CD14-positive monocyte (primary cell): ENCODE measurements at regions not wholly inside any gene's neighbourhood (a gene's known extent, or its start where the extent isn't known, plus 50 kb on each side); places are given as distances from the start of the nearest gene placed in this dataset.

Experiments used
- DNase-seq, 3 donors: peaks; one replicate each; pipeline ENCODE4 v3.0.0-alpha.2; 2011 to 2022
- H2AFZ ChIP-seq: 2 replicates; pipeline ENCODE4 v1.6.0; 2012; ENCODE audit warnings: mild to moderate bottlenecking, low read depth, low read length, inconsistent platforms; ENCODE audit not compliant: insufficient read depth, poor library complexity, severe bottlenecking
- H3K27ac ChIP-seq, 2 donors: 1 replicate in 1 of 2; 2 replicates in 1 of 2; pipeline ENCODE4 v1.5.1; 2012 to 2013; ENCODE audit warnings: low read length in 2 of 2, control low read depth in 1 of 2, inconsistent platforms in 1 of 2, low read depth in 1 of 2, mild to moderate bottlenecking in 1 of 2
- H3K27me3 ChIP-seq, 2 donors: one replicate each; pipeline versions ENCODE4 v1.6.0 to v1.6.1; 2011 to 2013; ENCODE audit warnings: low read length in 2 of 2; ENCODE audit not compliant: control insufficient read depth in 2 of 2, insufficient read depth in 2 of 2
- H3K36me3 ChIP-seq, 2 donors: replicated peaks in 1 of 2; 1 replicate in 1 of 2; 2 replicates in 1 of 2; pipeline versions ENCODE4 v1.5.1 to v1.6.1; 2012 to 2013; ENCODE audit warnings: low read length in 2 of 2, control low read depth in 1 of 2, inconsistent platforms in 1 of 2, mild to moderate bottlenecking in 1 of 2; ENCODE audit not compliant: insufficient read depth in 2 of 2, control insufficient read depth in 1 of 2
- H3K4me1 ChIP-seq, 2 donors: 1 replicate in 1 of 2; 2 replicates in 1 of 2; pipeline versions ENCODE4 v1.5.1 to v1.6.1; 2012 to 2013; ENCODE audit warnings: low read length in 2 of 2, control low read depth in 1 of 2, inconsistent platforms in 1 of 2, mild to moderate bottlenecking in 1 of 2, moderate library complexity in 1 of 2; ENCODE audit not compliant: insufficient read depth in 2 of 2, control insufficient read depth in 1 of 2
- H3K4me2 ChIP-seq: replicated peaks from 2 replicates; pipeline ENCODE3; 2012; ENCODE audit warnings: low read length, moderate library complexity, mild to moderate bottlenecking; ENCODE audit not compliant: poor library complexity, severe bottlenecking; ENCODE audit errors: extremely low read depth
- H3K4me3 ChIP-seq, 3 experiments: fragments of 200-600 bp in 1 of 3; sonication (generic) in 1 of 3; replicated peaks in 1 of 3; 1 replicate in 2 of 3; 2 replicates in 1 of 3; pipeline ENCODE4 v1.5.1; 2011 to 2013; ENCODE audit warnings: low read length in 3 of 3, mild to moderate bottlenecking in 3 of 3, control low read depth in 2 of 3, low read depth in 2 of 3, inconsistent platforms in 1 of 3, moderate library complexity in 1 of 3
- H3K79me2 ChIP-seq: 2 replicates; pipeline ENCODE4 v1.6.0; 2012; ENCODE audit warnings: mild to moderate bottlenecking, control low read depth, inconsistent platforms, low read length, moderate library complexity; ENCODE audit not compliant: insufficient read depth
- H3K9ac ChIP-seq: 2 replicates; pipeline ENCODE4 v1.6.0; 2017; ENCODE audit warnings: low read length, mild to moderate bottlenecking; ENCODE audit not compliant: insufficient read depth, poor library complexity, severe bottlenecking
- H3K9me3 ChIP-seq, 2 donors: replicated peaks in 1 of 2; 1 replicate in 1 of 2; 2 replicates in 1 of 2; pipeline versions ENCODE4 v1.5.1 to v1.6.1; 2012 to 2013; ENCODE audit warnings: low read length in 2 of 2, control low read depth in 1 of 2; ENCODE audit not compliant: control insufficient read depth in 1 of 2, insufficient read depth in 1 of 2
- H4K20me1 ChIP-seq: 2 replicates; pipeline ENCODE4 v1.6.0; 2012; ENCODE audit warnings: mild to moderate bottlenecking, low read length, control low read depth, moderate library complexity; ENCODE audit not compliant: insufficient read depth
- H3K27ac Mint-ChIP-seq, 7 donors: one replicate each; pipeline ENCODE4 v1.8.0; 2020; ENCODE audit warnings: mild to moderate bottlenecking in 7 of 7, mixed read lengths in 7 of 7, moderate library complexity in 6 of 7, inconsistent platforms in 2 of 7
- H3K27me3 Mint-ChIP-seq, 3 donors: one replicate each; pipeline ENCODE4 v1.8.0; 2021 to 2022; ENCODE audit warnings: low read depth in 3 of 3, mild to moderate bottlenecking in 3 of 3, mixed read lengths in 3 of 3, moderate library complexity in 3 of 3, inconsistent platforms in 1 of 3
- H3K36me3 Mint-ChIP-seq, 2 donors: one replicate each; pipeline ENCODE4 v1.8.0; 2020; ENCODE audit warnings: mixed read lengths in 2 of 2, inconsistent platforms in 1 of 2, mild to moderate bottlenecking in 1 of 2
- H3K4me1 Mint-ChIP-seq: one replicate; pipeline ENCODE4 v1.8.0; 2020; ENCODE audit warnings: mild to moderate bottlenecking, mixed read lengths
- H3K4me3 Mint-ChIP-seq, 2 donors: one replicate each; pipeline ENCODE4 v1.8.0; 2020; ENCODE audit warnings: mild to moderate bottlenecking in 2 of 2, mixed read lengths in 2 of 2, moderate library complexity in 1 of 2
- H3K9me3 Mint-ChIP-seq, 7 donors: one replicate each; pipeline ENCODE4 v1.8.0; 2020 to 2022; ENCODE audit warnings: mixed read lengths in 7 of 7, mild to moderate bottlenecking in 6 of 7, moderate library complexity in 6 of 7, inconsistent platforms in 2 of 7
- WGBS: methylation state at CpG from one replicate; pipeline ENCODE4 v1.1.5; 2013; ENCODE audit warnings: missing lambda C conversion rate; ENCODE audit not compliant: insufficient coverage; 5-methylcytosine and 5-hydroxymethylcytosine counted together
- intact Hi-C, 2 donors: fragments of 100-400 bp; cut with micrococcal nuclease; formaldehyde crosslinking; loops; one replicate each; pipeline versions ENCODE4 v1.15.0 to v1.15.1; 2023
- TF ChIP-seq, protein P1 (sequence below): fragments of 200-600 bp; IDR thresholded peaks from one replicate; pipeline ENCODE4 v1.8.0; 2022; ENCODE audit warnings: antibody characterized with exemption, mild to moderate bottlenecking

DNA sequence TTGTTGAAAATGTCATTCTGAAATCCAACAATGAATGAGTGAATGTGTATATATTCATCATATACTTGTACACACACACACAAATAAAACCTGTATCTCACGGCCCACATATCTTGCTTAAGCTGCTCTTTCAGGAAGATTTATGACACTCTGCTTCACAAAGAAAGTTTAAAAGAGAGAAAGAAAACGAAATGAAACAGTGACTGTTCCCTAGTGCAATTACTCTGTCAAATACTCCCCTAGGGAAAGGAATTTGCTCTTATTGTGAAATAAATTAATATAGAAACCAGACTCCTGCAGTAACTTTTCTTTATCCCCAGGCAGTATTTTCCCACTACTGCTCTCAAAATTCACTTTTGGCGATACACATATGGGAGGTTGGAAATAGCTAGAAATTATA lies 329.1 kb downstream of the VPS13C start:
- Mint-ChIP-seq H3K9me3 (peaks cover 0 to 3% (median 0%) of the 10 kb centered on the region in 7 donors), H3K27me3 (peaks cover 2 to 4% (median 2%) of the 10 kb centered on the region in 3 donors), H3K27ac (no peak overlapping the region), H3K4me1 (peaks cover 3% of the 10 kb centered on the region), H3K36me3 (no peaks in the 10 kb centered on the region), H3K4me3 (no peak overlapping the region)
- no peak overlapping the region for H3K27ac ChIP-seq
- no peak for DNase-seq
- H3K36me3 ChIP-seq = no peaks in the 10 kb centered on the region
- H3K9ac ChIP-seq = no peak overlapping the region
- H3K4me1 ChIP-seq = no peaks in the 10 kb centered on the region
- H2AFZ ChIP-seq = no peak overlapping the region
- H4K20me1 ChIP-seq = no peaks in the 10 kb centered on the region
- WGBS = no CpG with 5 or more reads among the region's 3 CpGs
- TF ChIP-seq, protein P1, sequence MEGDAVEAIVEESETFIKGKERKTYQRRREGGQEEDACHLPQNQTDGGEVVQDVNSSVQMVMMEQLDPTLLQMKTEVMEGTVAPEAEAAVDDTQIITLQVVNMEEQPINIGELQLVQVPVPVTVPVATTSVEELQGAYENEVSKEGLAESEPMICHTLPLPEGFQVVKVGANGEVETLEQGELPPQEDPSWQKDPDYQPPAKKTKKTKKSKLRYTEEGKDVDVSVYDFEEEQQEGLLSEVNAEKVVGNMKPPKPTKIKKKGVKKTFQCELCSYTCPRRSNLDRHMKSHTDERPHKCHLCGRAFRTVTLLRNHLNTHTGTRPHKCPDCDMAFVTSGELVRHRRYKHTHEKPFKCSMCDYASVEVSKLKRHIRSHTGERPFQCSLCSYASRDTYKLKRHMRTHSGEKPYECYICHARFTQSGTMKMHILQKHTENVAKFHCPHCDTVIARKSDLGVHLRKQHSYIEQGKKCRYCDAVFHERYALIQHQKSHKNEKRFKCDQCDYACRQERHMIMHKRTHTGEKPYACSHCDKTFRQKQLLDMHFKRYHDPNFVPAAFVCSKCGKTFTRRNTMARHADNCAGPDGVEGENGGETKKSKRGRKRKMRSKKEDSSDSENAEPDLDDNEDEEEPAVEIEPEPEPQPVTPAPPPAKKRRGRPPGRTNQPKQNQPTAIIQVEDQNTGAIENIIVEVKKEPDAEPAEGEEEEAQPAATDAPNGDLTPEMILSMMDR = no peak
- no peak overlapping the region for H3K4me2 ChIP-seq
- H3K4me3 ChIP-seq = no peak overlapping the region
- intact Hi-C loops = no loop called here
- no peaks in the 10 kb centered on the region for H3K27me3 ChIP-seq
- no peaks in the 10 kb centered on the region for H3K79me2 ChIP-seq
- no peaks in the 10 kb centered on the region for H3K9me3 ChIP-seq

DNA sequence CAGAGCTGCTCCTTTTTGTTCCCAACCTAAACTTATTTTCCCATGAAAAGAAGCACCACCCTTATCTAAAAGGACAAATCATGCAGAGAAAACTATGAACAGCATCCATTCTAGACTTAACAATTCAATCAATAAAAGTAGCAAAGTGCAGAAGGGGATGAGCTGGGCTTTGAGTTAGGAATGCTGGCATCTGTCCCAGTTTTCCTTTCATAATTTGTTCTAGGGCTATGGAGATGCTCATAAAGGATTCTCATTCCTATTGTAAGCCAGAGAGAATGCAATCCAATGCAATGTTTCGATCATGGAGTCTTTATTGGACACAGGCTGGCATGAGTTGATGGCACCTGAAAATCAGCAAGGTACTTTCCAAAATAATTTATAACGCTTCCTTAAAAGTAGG lies 330.6 kb downstream of the VPS13C start:
- Histone ChIP-seq H3K4me2 (no peak overlapping the region), H3K4me3 (no peak overlapping the region), H4K20me1 (no peaks in the 10 kb centered on the region), H3K9ac (no peak overlapping the region), H2AFZ (no peak overlapping the region), H3K27ac (no peak overlapping the region), H3K36me3 (no peaks in the 10 kb centered on the region), H3K79me2 (no peaks in the 10 kb centered on the region), H3K4me1 (no peaks in the 10 kb centered on the region), H3K9me3 (no peaks in the 10 kb centered on the region), H3K27me3 (no peaks in the 10 kb centered on the region)
- Mint-ChIP-seq H3K36me3 (no peaks in the 10 kb centered on the region), H3K4me3 (no peak overlapping the region), H3K4me1 (peaks cover 3% of the 10 kb centered on the region), H3K27ac (no peak overlapping the region), H3K9me3 (peaks cover 0 to 3% (median 0%) of the 10 kb centered on the region in 7 donors), H3K27me3 (peaks cover 2 to 4% (median 2%) of the 10 kb centered on the region in 3 donors)
- no peak for DNase-seq
- TF ChIP-seq, protein P1 = no peak
- intact Hi-C loops = no loop called here
- WGBS = 80% methylated on average over 1 of the region's 2 CpGs
